Activated CD4-positive, CD25-positive, alpha-beta regulatory T cell treated with anti-CD3 and anti-CD28 coated beads, Interleukin-2, amount 50 U/mL, for 72 hours (primary cell): ENCODE measurements at regions not wholly inside any gene's neighbourhood (a gene's known extent, or its start where the extent isn't known, plus 50 kb on each side); places are given as distances from the start of the nearest gene placed in this dataset.
"Not testable (repeated sequence)": the region's sequence is repeated elsewhere in the genome, so short reads cannot be mapped to it uniquely, and the experiment has no call there.

ENCODE experiments used
- DNase-seq: peaks from one replicate; pipeline ENCODE4 v3.0.0; 2021

DNA sequence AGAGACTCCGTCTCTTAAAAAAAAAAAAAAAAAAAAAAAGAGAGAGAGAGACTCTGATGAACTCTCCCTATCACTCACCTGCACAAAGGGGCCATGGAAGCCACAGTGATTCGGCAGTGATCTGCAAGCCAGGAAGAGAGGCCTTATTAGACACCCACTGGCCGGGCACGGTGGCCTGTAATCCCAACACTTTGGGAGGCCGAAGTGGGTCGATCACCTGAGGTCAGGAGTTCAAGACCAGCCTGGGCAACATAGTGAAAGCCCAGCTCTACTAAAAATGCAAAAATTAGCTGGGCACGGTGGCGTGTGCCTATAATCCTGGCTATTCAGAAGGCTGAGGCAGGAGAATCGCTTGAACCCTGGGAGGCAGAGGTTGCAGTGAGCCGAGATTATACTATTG is 198.5 kb upstream of the WSCD1 start:
- DNase-seq: no peak

- no peak for DNase-seq
Measured at GRCh38 chr17:5872831-5873230, 197.3 kb upstream of the WSCD1 start.

GRCh38 chr17:5873781-5874180 is 196.4 kb upstream of the WSCD1 start:
- no peak for DNase-seq

- DNase-seq: no peak
Measured at GRCh38 chr17:5874486-5874885, 195.7 kb upstream of the WSCD1 start.

DNA sequence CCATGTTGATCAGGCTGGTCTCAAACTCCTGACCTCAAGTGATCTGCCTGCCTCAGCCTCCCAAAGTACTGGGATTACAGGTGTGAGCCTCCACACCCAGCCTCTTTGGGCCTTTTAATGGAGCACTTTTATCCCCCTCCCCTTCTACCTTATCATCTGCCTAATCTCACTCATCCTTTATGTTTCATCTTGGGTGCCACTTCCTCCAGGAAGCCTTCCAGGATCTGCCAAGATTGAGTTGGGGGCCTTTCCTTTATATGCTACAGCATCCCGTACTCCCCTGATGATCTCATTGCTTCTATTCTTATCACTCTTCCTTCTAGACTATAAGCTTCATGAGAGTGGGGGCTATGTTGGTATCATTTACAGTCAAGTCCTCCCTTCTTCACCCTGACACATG is 192.8 kb upstream of the WSCD1 start:
- no peak for DNase-seq

DNA sequence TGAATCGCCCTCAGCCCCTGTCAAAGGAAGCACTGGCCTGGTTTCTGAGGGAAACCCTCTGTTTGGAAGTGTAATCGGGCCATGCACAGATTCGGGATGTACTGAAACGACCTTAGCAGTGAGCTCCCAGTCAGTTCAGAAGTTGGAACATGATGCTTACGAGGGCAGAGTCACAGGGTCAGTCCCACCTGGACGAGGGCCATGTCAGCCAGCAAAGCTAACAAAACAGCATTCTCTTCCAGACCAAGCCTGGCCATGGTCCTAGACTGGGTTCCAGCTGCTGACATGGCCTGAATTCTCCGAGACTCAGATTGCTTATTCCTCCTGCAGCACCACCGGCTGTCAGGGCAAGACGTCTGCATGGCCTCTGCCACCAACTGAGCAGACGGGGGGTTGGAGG is 192.2 kb upstream of the WSCD1 start:
- DNase-seq: no peak

DNA sequence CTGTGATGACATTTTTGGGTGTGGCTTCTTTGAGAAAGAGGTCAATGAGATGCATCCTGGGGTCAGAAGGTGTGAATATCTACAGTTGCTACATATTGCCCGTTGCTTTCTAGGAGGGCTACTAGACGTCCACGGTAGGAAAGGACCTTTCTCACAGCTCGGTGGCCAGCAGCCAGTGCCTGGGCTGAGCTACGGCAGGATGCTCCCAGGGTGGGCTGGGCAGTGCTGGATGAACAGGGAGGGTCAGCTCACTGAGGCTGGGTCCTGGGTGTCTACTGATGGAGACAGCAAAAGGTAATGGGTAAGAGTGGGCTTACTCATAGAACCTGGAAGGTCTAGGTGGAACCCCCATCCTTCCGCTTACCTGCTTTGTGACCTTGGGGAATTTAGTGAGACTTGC is 188.3 kb upstream of the WSCD1 start:
- no peak for DNase-seq

- DNase-seq: no peak
Measured at GRCh38 chr17:5883775-5884665, 186.2 kb upstream of the WSCD1 start.

DNA sequence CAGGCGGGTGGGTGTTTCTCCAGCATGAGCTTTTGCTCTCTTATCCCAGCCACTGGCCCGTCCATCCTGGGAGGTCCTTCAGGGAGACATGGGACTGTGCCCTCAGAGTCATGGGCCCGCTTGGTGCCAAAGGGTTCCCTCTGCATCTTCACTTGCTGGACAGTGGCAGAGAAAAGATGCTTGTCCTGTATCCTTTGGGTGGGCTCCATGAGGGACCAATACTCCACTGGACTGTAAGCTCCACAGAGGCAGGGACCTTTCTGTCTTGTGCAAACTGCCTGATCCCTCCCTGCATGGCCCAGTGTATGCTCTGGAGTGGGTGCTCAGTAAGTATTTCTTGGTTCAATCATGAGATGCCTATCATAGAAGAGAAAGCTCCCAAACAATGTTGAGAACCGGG is 184.8 kb upstream of the WSCD1 start:
- DNase-seq: no peak

- DNase-seq: no peak
Measured at GRCh38 chr17:5888811-5889210, 181.4 kb upstream of the WSCD1 start.

GRCh38 chr17:5892921-5893675 is 177.1 kb upstream of the WSCD1 start:
- DNase-seq: no peak

GRCh38 chr17:5893741-5894140 is 176.4 kb upstream of the WSCD1 start:
- DNase-seq: no peak

DNA sequence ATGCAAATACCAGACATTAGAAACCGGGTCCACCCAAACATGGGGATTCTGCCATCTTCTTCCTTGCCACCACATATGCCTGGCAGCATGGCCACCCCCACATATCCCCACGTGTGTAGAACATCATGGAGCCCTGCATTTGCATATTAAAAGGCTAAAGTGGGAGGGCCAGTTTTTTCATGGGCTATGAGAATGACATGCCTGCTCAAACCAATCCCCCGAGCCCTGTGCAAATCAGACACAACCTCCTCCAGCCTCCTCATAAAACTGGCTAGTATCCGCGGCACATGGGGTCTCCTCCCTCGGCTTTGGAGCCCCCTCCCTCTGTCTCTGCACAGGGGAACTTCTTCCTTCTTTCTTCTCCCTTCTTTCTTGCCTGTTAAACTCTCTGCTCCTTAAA is 174.9 kb upstream of the WSCD1 start:
- no peak for DNase-seq

- DNase-seq: no peak
Measured at GRCh38 chr17:5896215-5896614, 174.0 kb upstream of the WSCD1 start.

- DNase-seq: no peak
Measured at GRCh38 chr17:5897275-5897911, 172.8 kb upstream of the WSCD1 start.

- not testable (repeated sequence) for DNase-seq
Measured at GRCh38 chr17:5897981-5898380, 172.2 kb upstream of the WSCD1 start.

DNA sequence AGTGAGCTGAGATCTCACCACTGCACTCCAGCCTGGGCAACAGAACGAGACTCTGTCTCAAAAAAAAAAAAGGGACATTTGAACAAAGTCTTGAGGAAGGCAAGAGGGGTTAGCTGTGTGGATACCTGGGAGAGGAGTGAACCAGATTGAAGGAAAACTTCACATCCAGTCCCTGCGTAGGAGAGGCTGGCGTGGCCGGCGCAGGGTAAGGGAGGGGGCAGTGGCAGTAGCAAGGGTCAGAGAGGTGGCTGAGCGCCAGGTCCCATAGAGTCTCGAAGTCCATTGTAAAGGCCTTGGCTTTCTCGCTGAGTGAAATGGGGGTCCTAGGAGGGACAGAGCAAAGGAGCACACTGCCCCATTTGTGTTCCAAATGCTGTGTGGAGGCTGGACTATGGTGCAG is 171.8 kb upstream of the WSCD1 start:
- DNase-seq: no peak

DNA sequence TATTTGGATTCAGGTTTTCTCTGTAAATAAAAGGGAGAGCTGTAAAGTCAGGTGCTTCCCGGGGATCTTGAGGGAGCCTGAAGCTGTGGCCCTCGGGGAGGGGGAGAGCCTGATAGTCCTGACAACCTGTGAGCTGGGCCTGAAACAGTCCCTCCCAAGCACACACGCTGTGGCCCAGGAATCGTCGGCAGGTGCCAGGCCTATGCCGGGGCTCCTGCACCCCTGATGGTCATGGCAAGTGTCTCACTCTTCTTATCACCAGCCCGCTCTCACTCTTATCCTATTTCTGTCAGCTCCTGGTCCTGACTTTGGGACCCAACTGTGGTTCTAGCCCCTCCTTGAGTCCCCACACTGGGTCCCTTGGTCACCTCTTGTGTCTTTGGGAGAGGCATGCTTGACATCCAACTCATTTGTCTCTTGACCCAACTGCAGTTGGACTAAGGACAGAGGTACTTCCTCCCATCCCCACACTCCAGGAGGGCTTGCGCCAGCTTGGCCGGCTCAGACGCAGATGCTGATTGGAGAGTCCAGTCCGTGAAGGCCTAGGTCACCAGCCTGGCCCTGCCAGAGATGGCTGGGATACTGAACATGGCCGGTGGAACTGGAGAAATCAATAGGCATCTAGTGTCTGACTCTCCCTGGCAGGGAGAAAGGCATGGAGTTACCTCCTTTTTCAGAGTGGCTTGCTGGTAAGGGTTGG is 170.5 kb upstream of the WSCD1 start:
- DNase-seq: no peak

DNA sequence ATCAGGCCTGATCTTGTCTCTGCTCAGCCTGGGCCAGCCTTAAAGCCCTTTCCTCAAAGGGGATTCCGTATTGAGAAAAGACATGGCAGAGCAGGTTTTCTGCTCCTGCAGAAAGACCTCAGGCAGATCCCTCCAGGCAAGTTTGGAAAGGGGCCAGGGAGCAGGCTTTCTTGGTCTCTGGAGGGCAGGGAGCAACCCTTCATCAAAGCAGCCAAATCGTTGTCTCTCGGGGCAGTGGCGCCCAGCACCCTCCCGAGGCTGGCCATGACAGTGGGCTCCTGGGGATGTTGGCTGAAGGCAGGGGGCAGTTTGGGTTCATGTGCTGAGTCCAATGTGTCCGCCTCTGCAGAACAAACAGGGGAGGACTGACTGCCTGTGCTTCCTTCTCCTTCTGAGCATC is 168.4 kb upstream of the WSCD1 start:
- DNase-seq: no peak

- DNase-seq: no peak
Measured at GRCh38 chr17:5902181-5903140, 167.7 kb upstream of the WSCD1 start.

DNA sequence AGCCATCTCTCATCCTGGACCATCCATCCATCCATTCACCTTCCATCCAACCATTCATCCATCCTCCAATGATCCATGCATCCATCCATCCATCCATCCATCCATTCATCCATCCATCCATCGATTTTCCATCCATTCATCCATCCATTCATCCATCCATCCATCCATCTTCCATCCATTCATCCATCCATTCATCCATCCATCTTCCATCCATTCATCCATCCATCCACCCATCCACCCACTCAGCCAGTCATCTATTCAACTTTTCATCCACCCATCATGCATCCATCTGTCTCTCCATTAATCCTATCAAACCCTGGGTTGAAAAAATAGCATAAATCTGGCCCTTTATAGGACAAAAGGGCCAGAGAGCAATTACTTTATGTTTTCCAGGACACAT is 158.3 kb upstream of the WSCD1 start:
- no peak for DNase-seq

DNA sequence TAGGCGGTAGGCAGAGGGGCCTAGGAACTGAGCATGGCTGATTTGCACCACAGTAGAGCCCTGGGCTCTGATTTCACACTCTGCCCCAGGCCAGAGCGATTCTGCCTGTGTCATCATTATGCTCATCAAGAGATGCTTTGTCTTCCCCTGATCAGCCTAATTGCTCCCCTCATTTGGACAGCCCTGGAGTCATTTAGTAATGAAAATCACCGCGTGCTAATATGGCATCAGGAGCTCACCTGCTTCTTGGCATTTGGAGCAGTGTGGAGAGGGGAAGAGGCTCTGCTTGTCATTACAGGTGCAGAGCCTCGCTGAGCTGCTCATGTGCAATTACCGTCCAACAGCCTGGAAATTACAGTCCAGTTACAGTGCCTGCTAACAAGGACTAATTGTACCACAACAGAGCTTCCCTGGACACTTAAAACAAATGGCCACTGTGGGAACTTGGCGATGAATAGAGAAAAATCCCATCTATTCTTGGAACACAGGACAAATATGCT is 157.1 kb upstream of the WSCD1 start:
- DNase-seq: no peak
